HuH-7 (cell line): ENCODE measurements at regions not wholly inside any gene's neighbourhood (a gene's known extent, or its start where the extent isn't known, plus 50 kb on each side); places are given as distances from the start of the nearest gene placed in this dataset.
"Not testable (repeated sequence)": the region's sequence is repeated elsewhere in the genome, so short reads cannot be mapped to it uniquely, and the experiment has no call there.

Experiments
- DNase-seq: peaks from one replicate; pipeline ENCODE4 v3.0.0; 2011; ENCODE audit warnings: low spot score

- DNase-seq = not testable (repeated sequence)
These were observed 246.9 kb upstream of the NCAM1 start for GRCh38 chr11:112714340-112714739.

- DNase-seq = no peak
These were observed 246.2 kb upstream of the NCAM1 start for GRCh38 chr11:112715056-112715455.

- no peak for DNase-seq
These were observed 242.7 kb upstream of the NCAM1 start for GRCh38 chr11:112718483-112718882.

- DNase-seq = no peak
These were observed 241.3 kb upstream of the NCAM1 start for GRCh38 chr11:112719736-112720525.

GRCh38 chr11:112722148-112722547, 239.1 kb upstream of the NCAM1 start:
- DNase-seq = no peak

- DNase-seq = no peak
These were observed 238.3 kb upstream of the NCAM1 start for GRCh38 chr11:112722876-112723275.

GRCh38 chr11:112723676-112724495, 237.3 kb upstream of the NCAM1 start:
- no peak for DNase-seq

GRCh38 chr11:112724496-112724790, 236.8 kb upstream of the NCAM1 start:
- DNase-seq = no peak

- no peak for DNase-seq
These were observed 235.6 kb upstream of the NCAM1 start for GRCh38 chr11:112725636-112726035.

- no peak for DNase-seq
These were observed 233.8 kb upstream of the NCAM1 start for GRCh38 chr11:112727341-112727841.

GRCh38 chr11:112728288-112728687, 232.9 kb upstream of the NCAM1 start:
- no peak for DNase-seq

GRCh38 chr11:112728716-112729115, 232.5 kb upstream of the NCAM1 start:
- DNase-seq = no peak

- DNase-seq = no peak
These were observed 230.6 kb upstream of the NCAM1 start for GRCh38 chr11:112730591-112730990.

- DNase-seq = no peak
These were observed 229.7 kb upstream of the NCAM1 start for GRCh38 chr11:112731538-112731937.

GRCh38 chr11:112732031-112732430, 229.2 kb upstream of the NCAM1 start:
- no peak for DNase-seq

- peak; percentile 15 for DNase-seq
These were observed 227.0 kb upstream of the NCAM1 start for GRCh38 chr11:112734207-112734606.

- no peak for DNase-seq
These were observed 225.8 kb upstream of the NCAM1 start for GRCh38 chr11:112735470-112735869.

GRCh38 chr11:112744041-112744440, 217.2 kb upstream of the NCAM1 start:
- no peak for DNase-seq

- no peak for DNase-seq
These were observed 215.2 kb upstream of the NCAM1 start for GRCh38 chr11:112745973-112746372.

GRCh38 chr11:112748252-112748651, 213.0 kb upstream of the NCAM1 start:
- DNase-seq = no peak

- no peak for DNase-seq
These were observed 212.3 kb upstream of the NCAM1 start for GRCh38 chr11:112748713-112749543.

GRCh38 chr11:112751329-112751728, 209.9 kb upstream of the NCAM1 start:
- no peak for DNase-seq
